BE2C (cell line): ENCODE measurements at regions not wholly inside any gene's neighbourhood (a gene's known extent, or its start where the extent isn't known, plus 50 kb on each side); places are given as distances from the start of the nearest gene placed in this dataset.

Source experiments
- DNase-seq: peaks from one replicate; pipeline ENCODE4 v3.0.0-alpha.2; 2020
- H3K27me3 ChIP-seq: fragments of 250-450 bp; sonication (Bioruptor Pico); 2 replicates; pipeline ENCODE4 v1.5.1; 2020; ENCODE audit warnings: mild to moderate bottlenecking
- H3K36me3 ChIP-seq: fragments of 250-450 bp; sonication (Bioruptor Pico); 2 replicates; pipeline ENCODE4 v1.5.1; 2020; ENCODE audit warnings: mild to moderate bottlenecking
- H3K4me1 ChIP-seq: fragments of 250-450 bp; sonication (Bioruptor Pico); 2 replicates; pipeline ENCODE4 v1.5.1; 2020
- H3K4me3 ChIP-seq: 2 replicates; pipeline ENCODE4 v1.5.1; 2011; ENCODE audit warnings: low read depth, low read length
- H3K9me3 ChIP-seq: fragments of 250-450 bp; sonication (Bioruptor Pico); 2 replicates; pipeline ENCODE4 v1.5.1; 2020
- CTCF ChIP-seq: IDR thresholded peaks from 2 replicates; pipeline ENCODE4 v1.5.1; 2012; ENCODE audit warnings: mild to moderate bottlenecking, low read depth, low read length

GRCh38 chr5:171615705-171616640, 169.6 kb upstream of the SMIM23 start:
- DNase-seq = peak; percentile 30
- TF ChIP-seq CTCF = no peak
- Histone ChIP-seq H3K27me3 (no peaks in the 10 kb centered on the region), H3K36me3 (no peaks in the 10 kb centered on the region), H3K9me3 (no peaks in the 10 kb centered on the region), H3K4me3 (no peak overlapping the region), H3K4me1 (no peaks in the 10 kb centered on the region)

GRCh38 chr5:171617266-171617665, 168.4 kb upstream of the SMIM23 start:
- no peak for DNase-seq
- Histone ChIP-seq H3K4me3 (no peak overlapping the region), H3K9me3 (no peaks in the 10 kb centered on the region), H3K4me1 (no peaks in the 10 kb centered on the region), H3K27me3 (no peaks in the 10 kb centered on the region), H3K36me3 (no peaks in the 10 kb centered on the region)
- TF ChIP-seq CTCF = no peak

GRCh38 chr5:171617817-171618591, 167.6 kb upstream of the SMIM23 start:
- no peaks in the 10 kb centered on the region for H3K36me3 ChIP-seq
- no peaks in the 10 kb centered on the region for H3K4me1 ChIP-seq
- no peak overlapping the region for H3K4me3 ChIP-seq
- H3K27me3 ChIP-seq = no peaks in the 10 kb centered on the region
- no peak for DNase-seq
- H3K9me3 ChIP-seq = no peaks in the 10 kb centered on the region
- no peak for TF ChIP-seq CTCF

- Histone ChIP-seq H3K27me3 (no peaks in the 10 kb centered on the region), H3K9me3 (no peaks in the 10 kb centered on the region), H3K36me3 (no peaks in the 10 kb centered on the region), H3K4me1 (no peaks in the 10 kb centered on the region), H3K4me3 (no peak overlapping the region)
- DNase-seq = no peak
- TF ChIP-seq CTCF = no peak
These were observed 166.4 kb upstream of the SMIM23 start for GRCh38 chr5:171619196-171619595.

GRCh38 chr5:171619744-171620143, 165.9 kb upstream of the SMIM23 start:
- no peak for DNase-seq
- no peak overlapping the region for H3K4me3 ChIP-seq
- H3K9me3 ChIP-seq = no peaks in the 10 kb centered on the region
- H3K36me3 ChIP-seq = no peaks in the 10 kb centered on the region
- TF ChIP-seq CTCF = no peak
- H3K4me1 ChIP-seq = no peaks in the 10 kb centered on the region
- no peaks in the 10 kb centered on the region for H3K27me3 ChIP-seq

- Histone ChIP-seq H3K27me3 (no peaks in the 10 kb centered on the region), H3K4me3 (no peak overlapping the region), H3K4me1 (no peaks in the 10 kb centered on the region), H3K36me3 (no peaks in the 10 kb centered on the region), H3K9me3 (no peaks in the 10 kb centered on the region)
- TF ChIP-seq CTCF = no peak
- DNase-seq = peak; percentile 34
These were observed 163.6 kb upstream of the SMIM23 start for GRCh38 chr5:171622010-171622409.
